ENCODE measurements at regions not wholly inside any gene's neighbourhood (a gene's known extent, or its start where the extent isn't known, plus 50 kb on each side); places are given as distances from the start of the nearest gene placed in this dataset.
"Not testable (repeated sequence)": the region's sequence is repeated elsewhere in the genome, so short reads cannot be mapped to it uniquely, and the experiment has no call there.

DNA sequence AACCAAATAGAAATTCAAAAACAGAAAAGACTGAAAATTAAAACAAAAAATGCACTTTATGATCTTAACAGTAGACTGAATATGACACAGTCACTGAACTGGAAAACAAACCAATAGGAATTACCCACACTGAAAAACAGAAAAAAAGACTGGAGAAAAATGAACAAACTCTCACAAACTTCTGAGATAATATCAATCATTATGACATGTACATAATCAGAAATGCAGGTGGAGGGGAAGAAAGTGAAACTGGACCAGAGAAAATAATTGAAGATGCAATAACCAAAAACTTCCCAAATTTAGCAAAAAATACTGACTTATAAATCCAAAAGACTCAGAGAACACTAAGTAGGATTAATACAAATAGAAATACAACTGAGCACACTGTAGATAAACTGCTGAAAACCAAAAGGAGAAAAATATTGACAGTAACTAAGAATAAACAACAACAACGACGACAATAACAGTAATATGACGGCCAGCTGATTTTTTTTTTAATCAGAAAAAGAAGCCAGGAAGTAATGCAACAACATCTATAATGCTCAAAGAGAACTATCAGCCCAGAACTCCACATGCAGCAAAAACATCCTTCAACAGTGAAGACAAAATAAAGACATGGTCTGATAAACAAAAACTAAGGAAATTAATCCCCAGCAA is 108.1 kb downstream of the ZFAND4 start:
- no peak for DNase-seq (ENCODE audit: extremely low read depth in 1 of 11, low read depth in 9 of 11, low spot score in 4 of 11)

GRCh38 chr10:45561952-45562351 is 110.6 kb downstream of the ZFAND4 start:
- DNase-seq (ENCODE audit: extremely low read depth in 1 of 11, low read depth in 9 of 11, low spot score in 4 of 11) = no peak

- no peak for DNase-seq (ENCODE audit: extremely low read depth in 1 of 11, low read depth in 9 of 11, low spot score in 4 of 11)
Observed at GRCh38 chr10:45560262-45560661, 112.3 kb downstream of the ZFAND4 start.

- no peak for DNase-seq (ENCODE audit: extremely low read depth in 1 of 11, low read depth in 9 of 11, low spot score in 4 of 11)
Observed at GRCh38 chr10:45558425-45558824, 114.1 kb downstream of the ZFAND4 start.

DNA sequence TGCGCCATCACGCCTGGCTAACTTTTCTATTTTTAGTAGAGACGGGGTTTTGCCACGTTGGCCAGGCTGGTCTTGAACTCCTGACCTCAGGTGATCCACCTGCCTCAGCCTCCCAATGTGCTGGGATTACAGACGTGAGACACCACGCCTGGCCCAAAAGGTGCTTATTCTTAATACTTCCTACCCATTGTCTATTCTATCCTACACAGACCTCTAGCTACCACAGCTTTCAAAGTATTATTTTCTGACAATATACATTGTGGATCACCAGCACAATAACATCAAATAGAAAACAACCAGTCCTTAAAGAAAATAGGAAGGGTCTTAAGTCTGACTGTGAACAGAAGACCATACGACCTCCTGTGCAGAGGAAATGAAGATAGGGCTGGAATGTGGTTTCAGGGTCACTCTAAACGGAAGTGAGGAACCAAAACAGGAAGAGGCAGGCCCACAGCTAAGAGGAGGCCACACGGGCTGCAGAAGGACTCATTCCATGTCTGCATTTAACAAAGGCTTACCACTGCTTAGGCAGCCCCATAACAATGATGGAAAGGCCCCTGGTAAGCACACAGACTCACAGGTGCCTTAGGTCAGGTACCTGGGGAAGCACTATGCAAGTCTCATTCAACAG is 115.2 kb downstream of the ZFAND4 start:
- DNase-seq (ENCODE audit: extremely low read depth in 1 of 11, low read depth in 9 of 11, low spot score in 4 of 11) = no peak

- DNase-seq (ENCODE audit: extremely low read depth in 1 of 11, low read depth in 9 of 11, low spot score in 4 of 11) = no peak
Observed at GRCh38 chr10:45555795-45556194, 116.8 kb downstream of the ZFAND4 start.

DNA sequence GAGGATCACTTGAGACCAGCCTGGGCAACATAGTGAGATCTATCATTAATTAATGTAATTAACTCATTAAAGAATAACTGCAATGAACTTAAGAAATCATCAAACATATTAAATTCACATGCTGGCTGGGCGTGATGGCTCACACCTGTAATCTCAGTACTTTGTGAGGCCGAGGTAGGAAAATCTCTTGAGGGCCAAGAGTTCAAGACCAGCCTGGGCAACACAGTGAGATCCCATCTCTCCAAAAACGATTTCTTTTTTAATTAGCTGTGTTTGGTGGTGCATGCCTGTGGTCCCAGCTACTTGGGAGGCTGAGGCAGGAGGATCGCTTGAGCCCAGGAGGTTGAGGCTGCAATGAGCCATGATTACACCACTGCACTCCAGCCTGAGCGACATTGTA is 117.2 kb downstream of the ZFAND4 start:
- not testable (repeated sequence) for DNase-seq (ENCODE audit: extremely low read depth in 1 of 11, low read depth in 9 of 11, low spot score in 4 of 11)

GRCh38 chr10:45553613-45554012 is 119.0 kb downstream of the ZFAND4 start:
- DNase-seq (ENCODE audit: extremely low read depth in 1 of 11, low read depth in 9 of 11, low spot score in 4 of 11) = no peak

DNA sequence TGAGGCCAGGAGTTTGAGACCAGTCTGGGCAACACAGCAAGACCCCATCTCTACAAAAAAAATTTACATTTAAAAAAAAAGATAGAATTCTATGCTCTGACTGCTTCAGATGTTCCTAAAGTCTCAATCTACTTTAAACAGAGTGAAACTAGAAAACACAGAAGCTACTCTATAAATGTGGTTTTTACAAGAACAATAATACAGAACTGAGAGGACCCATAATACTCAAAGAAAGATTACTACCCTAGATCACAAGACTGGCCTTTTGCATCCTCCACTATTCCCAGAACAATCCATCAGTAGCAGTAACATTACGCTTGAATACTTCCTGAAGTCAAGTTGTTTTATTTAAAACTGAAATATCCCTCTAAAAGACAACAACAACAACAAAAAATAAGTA is 119.4 kb downstream of the ZFAND4 start:
- DNase-seq (ENCODE audit: extremely low read depth in 1 of 11, low read depth in 9 of 11, low spot score in 4 of 11) = no peak

- DNase-seq (ENCODE audit: extremely low read depth in 1 of 11, low read depth in 9 of 11, low spot score in 4 of 11) = no peak
Observed at GRCh38 chr10:45552476-45552875, 120.1 kb downstream of the ZFAND4 start.

DNA sequence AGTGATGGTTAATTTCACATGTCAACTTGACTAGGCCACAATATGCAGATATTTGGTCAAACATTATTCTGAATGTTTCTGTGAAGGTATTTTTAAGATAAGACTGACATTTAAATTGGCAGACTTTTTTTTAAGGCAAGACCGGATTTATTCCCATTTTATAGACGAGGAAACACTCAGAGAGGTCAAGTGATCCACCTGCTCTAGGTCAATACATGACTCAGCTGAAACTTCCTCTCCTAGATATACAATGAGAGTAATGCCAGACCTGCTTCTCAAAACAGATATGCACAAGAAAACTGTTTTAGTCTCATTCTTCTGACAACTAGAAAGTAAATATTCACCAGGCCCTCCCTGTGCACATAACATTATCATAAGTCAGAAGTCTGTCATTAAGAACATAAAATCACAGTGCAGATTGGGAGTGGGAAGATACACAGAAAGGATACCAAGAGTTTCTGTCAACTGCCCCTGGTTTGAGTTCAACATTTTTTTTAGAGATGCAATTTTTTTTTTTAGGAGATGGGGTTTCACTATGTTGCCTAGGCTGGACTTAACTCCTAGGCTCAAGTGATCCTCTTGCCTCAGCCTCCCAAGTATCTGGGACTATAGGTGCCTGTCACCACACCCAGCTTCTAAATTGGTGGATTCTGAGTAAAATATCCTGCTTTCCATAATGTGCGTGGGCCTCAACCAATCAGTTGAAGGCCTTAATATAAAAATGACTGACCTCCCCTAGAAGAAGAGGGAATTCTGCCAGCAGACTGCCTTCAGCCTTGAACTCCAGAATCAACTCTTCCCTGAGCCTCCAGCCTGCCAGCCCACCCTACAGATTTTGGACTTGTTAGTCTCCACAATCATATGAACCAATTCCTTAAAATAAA is 121.4 kb downstream of the ZFAND4 start:
- DNase-seq (ENCODE audit: extremely low read depth in 1 of 11, low read depth in 9 of 11, low spot score in 4 of 11) = no peak

DNA sequence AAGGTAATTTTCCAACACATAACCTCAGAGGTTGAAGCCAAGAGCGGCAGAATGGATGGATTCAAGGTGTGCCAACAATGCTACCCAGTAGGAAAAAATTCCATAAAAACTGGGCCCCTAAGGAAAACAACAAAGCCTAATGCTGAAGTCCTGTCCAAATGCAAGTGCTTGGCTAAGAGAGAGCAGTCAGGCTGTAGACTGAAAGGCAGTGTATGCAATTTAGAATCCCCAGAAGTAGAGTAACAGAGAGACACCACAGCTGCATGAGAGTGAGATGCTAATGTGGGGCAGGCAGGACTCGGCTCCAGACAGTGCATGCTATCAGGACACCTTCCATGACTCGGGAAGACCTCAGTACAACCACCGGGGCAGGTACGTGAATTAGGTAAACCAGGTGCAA is 124.5 kb downstream of the ZFAND4 start:
- DNase-seq (ENCODE audit: extremely low read depth in 1 of 11, low read depth in 9 of 11, low spot score in 4 of 11) = no peak

DNA sequence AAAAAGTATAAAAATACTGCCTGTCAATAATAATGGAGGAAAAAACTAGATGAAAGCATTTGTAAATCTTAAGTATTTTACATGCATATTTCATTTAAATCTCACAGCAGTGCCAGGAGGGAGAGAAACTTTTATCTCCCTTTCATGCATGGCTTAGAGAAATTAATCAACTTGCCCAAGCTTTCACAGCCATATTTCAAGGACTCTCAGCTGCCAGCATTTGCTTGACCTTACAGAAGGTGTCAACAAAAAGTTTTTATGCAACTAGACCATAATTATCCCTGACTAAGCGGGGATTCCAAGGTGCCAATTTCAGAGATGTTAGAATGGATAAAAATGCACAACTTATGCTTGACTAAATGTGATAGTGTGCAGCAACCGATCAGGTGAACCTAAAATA is 125.4 kb downstream of the ZFAND4 start:
- no peak for DNase-seq (ENCODE audit: extremely low read depth in 1 of 11, low read depth in 9 of 11, low spot score in 4 of 11)

- no peak for DNase-seq (ENCODE audit: extremely low read depth in 1 of 11, low read depth in 9 of 11, low spot score in 4 of 11)
Observed at GRCh38 chr10:45545150-45545549, 127.4 kb downstream of the ZFAND4 start.

- DNase-seq (ENCODE audit: extremely low read depth in 1 of 11, low read depth in 9 of 11, low spot score in 4 of 11) = no peak
Observed at GRCh38 chr10:45544191-45544590, 128.4 kb downstream of the ZFAND4 start.

DNA sequence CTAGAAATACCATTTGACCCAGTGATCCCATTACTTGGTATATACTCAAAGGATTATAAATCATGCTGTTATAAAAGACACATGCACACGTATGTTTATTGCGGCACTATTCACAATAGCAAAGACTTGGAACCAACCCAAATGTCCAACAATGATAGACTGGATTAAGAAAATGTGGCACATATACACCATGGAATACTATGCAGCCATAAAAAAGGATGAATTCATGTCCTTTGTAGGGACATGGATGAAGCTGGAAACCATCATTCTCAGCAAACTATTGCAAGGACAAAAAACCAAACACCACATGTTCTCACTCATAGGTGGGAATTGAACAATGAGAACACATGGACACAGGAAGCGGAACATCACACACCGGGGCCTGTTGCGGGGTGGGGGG is 131.5 kb downstream of the ZFAND4 start:
- DNase-seq (ENCODE audit: extremely low read depth in 1 of 11, low read depth in 9 of 11, low spot score in 4 of 11) = not testable (repeated sequence)

DNA sequence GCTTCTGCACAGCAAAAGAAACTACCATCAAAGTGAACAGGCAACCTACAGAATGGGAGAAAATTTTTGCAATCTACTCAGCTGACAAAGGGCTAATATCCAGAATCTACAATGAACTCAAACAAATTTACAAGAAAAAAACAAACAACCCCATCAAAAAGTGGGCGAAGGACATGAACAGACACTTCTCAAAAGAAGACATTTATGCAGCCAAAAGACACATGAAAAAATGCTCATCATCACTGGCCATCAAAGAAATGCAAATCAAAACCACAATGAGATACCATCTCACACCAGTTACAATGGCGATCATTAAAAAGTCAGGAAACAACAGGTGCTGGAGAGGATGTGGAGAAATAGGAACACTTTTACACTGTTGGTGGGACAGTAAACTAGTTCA is 132.0 kb downstream of the ZFAND4 start:
- DNase-seq (ENCODE audit: extremely low read depth in 1 of 11, low read depth in 9 of 11, low spot score in 4 of 11) = not testable (repeated sequence)

DNA sequence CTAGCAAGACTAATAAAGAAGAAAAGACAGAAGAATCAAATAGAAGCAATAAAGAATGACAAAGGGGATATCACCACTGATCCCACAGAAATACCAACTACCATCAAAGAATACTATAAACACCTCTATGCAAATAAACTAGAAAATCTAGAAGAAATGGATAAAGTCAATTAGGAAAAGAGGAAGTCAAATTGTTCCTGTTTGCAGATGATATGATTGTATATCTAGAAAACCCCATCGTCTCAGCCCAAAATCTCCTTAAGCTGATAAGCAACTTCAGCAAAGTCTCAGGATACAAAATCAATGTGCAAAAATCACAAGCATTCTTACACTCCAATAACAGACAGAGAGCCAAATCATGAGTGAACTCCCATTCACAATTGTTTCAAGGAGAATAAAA is 133.0 kb downstream of the ZFAND4 start:
- not testable (repeated sequence) for DNase-seq (ENCODE audit: extremely low read depth in 1 of 11, low read depth in 9 of 11, low spot score in 4 of 11)

- DNase-seq (ENCODE audit: extremely low read depth in 1 of 11, low read depth in 9 of 11, low spot score in 4 of 11) = no peak
Observed at GRCh38 chr10:45534572-45534971, 138.0 kb downstream of the ZFAND4 start.

- DNase-seq (ENCODE audit: extremely low read depth in 1 of 11, low read depth in 9 of 11, low spot score in 4 of 11) = no peak
Observed at GRCh38 chr10:45532480-45532879, 140.1 kb downstream of the ZFAND4 start.

Data from renal cortex interstitium (tissue), 11 donors.